Astrocyte (in vitro differentiated cells and primary cell): ENCODE measurements at regions not wholly inside any gene's neighbourhood (a gene's known extent, or its start where the extent isn't known, plus 50 kb on each side); places are given as distances from the start of the nearest gene placed in this dataset.

ENCODE experiments used
- EZH2 ChIP-seq: IDR thresholded peaks from 2 replicates; pipeline ENCODE4 v1.6.1; 2012; ENCODE audit warnings: mild to moderate bottlenecking, low read length, inconsistent platforms; ENCODE audit not compliant: insufficient read depth
- TF ChIP-seq, protein P1 (sequence below): IDR thresholded peaks from 2 replicates; pipeline ENCODE4 v1.5.1; 2011; ENCODE audit warnings: low read depth, mild to moderate bottlenecking, inconsistent platforms, low read length, moderate library complexity; ENCODE audit not compliant: insufficient read depth

DNA sequence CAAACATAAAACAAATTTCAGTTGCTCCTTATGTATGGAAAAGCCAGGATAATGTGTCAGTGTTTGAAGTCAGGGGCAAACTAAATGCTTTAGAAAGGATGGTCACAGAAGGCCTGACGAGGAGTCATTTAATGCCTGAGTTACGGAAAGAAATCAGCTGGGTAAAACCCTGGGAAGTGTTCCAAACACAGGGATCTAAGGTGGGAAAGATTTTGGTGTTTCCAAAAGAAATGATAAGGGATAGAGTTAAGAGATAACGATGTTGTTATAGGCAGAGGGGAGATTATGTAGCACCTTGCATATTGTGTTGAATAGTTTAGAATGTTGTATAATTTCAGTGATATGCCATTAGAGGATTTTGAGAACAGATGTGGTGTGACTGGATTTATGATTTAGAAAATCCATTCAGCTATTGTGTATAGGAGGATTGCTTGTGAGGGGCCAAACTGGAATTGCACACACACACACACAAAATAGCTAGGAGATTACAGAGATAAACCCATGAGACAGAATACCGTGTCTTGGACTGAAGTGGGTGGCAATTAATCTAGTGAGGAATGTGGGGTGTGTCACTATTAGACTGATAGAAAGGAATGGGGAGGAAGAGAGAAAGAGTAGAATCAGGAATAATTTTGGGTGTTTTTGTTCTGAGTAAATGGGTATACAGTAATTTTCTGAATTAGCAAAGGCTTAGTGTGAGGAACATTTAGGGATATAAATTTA is 274.2 kb upstream of the DAB2 start:
- TF ChIP-seq EZH2 = no peak
- TF ChIP-seq, protein P1, sequence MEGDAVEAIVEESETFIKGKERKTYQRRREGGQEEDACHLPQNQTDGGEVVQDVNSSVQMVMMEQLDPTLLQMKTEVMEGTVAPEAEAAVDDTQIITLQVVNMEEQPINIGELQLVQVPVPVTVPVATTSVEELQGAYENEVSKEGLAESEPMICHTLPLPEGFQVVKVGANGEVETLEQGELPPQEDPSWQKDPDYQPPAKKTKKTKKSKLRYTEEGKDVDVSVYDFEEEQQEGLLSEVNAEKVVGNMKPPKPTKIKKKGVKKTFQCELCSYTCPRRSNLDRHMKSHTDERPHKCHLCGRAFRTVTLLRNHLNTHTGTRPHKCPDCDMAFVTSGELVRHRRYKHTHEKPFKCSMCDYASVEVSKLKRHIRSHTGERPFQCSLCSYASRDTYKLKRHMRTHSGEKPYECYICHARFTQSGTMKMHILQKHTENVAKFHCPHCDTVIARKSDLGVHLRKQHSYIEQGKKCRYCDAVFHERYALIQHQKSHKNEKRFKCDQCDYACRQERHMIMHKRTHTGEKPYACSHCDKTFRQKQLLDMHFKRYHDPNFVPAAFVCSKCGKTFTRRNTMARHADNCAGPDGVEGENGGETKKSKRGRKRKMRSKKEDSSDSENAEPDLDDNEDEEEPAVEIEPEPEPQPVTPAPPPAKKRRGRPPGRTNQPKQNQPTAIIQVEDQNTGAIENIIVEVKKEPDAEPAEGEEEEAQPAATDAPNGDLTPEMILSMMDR = no peak
